ENCODE measurements at regions not wholly inside any gene's neighbourhood (a gene's known extent, or its start where the extent isn't known, plus 50 kb on each side); places are given as distances from the start of the nearest gene placed in this dataset.

- TF ChIP-seq CTCF (IDR thresholded peaks at IDR 0.05): no peak
- TF ChIP-seq POLR2A (IDR thresholded peaks at IDR 0.05): no peak
- no peak for TF ChIP-seq POLR2AphosphoS5 (IDR thresholded peaks at IDR 0.05)
- no peak for TF ChIP-seq EP300 (IDR thresholded peaks at IDR 0.05; ENCODE audit: low read depth)
Observed at GRCh38 chr5:66416698-66417097, 179.5 kb upstream of the MAST4 start.
